CD4-positive, alpha-beta T cell (primary cell): ENCODE measurements at regions not wholly inside any gene's neighbourhood (a gene's known extent, or its start where the extent isn't known, plus 50 kb on each side); places are given as distances from the start of the nearest gene placed in this dataset.

Experiments
- ATAC-seq: fragments of 200-7000 bp; cut with Tn5 transposase; one replicate; pipeline ENCODE4 v1.10.0; 2022; ENCODE audit warnings: mild to moderate bottlenecking; ENCODE audit not compliant: poor library complexity
- CTCF ChIA-PET: fragments of 350-600 bp; sonication (Branson Sonifier 250); formaldehyde crosslinking; loops from one replicate; lab custom pipeline; 2021; ENCODE audit warnings: antibody characterized with exemption, inconsistent platforms; lab: Charles Lee
- POLR2A ChIA-PET: fragments of 350-600 bp; sonication (Branson Sonifier 250); formaldehyde crosslinking; loops from one replicate; lab custom pipeline; 2021; ENCODE audit warnings: antibody characterized with exemption, inconsistent platforms; lab: Charles Lee
- DNase-seq, 14 experiments: peaks; one replicate each; pipeline ENCODE4 v3.0.0-alpha.2; 2013 to 2020; ENCODE audit warnings: mixed read lengths in 2 of 14
- H3K27ac ChIP-seq, 2 donors: one replicate each; pipeline versions ENCODE4 v1.5.1 to v1.7.0; 2013; ENCODE audit warnings: low read length in 2 of 2, low read depth in 1 of 2, mild to moderate bottlenecking in 1 of 2
- H3K27me3 ChIP-seq, 2 experiments: 1 replicate in 1 of 2; 2 replicates in 1 of 2; pipeline versions ENCODE4 v1.6.1 to v1.7.0; 2013; ENCODE audit warnings: low read length in 2 of 2, control low read depth in 1 of 2, mild to moderate bottlenecking in 1 of 2, moderate library complexity in 1 of 2; ENCODE audit not compliant: insufficient read depth in 2 of 2, control insufficient read depth in 1 of 2
- H3K36me3 ChIP-seq: one replicate; pipeline ENCODE4 v1.6.1; 2013; ENCODE audit warnings: low read length, control low read depth; ENCODE audit not compliant: insufficient read depth
- H3K4me1 ChIP-seq: one replicate; pipeline ENCODE4 v1.6.1; 2013; ENCODE audit warnings: low read length, control low read depth; ENCODE audit not compliant: insufficient read depth
- H3K4me3 ChIP-seq: one replicate; pipeline ENCODE4 v1.5.1; 2013; ENCODE audit warnings: mild to moderate bottlenecking, low read length, moderate library complexity
- H3K9me3 ChIP-seq, 2 experiments: 1 replicate in 1 of 2; 2 replicates in 1 of 2; pipeline versions ENCODE4 v1.6.1 to v1.7.0; 2013; ENCODE audit warnings: low read length in 2 of 2, mild to moderate bottlenecking in 2 of 2, control low read depth in 1 of 2, moderate library complexity in 1 of 2; ENCODE audit not compliant: control insufficient read depth in 1 of 2, insufficient read depth in 1 of 2
- H3K27ac Mint-ChIP-seq: one replicate; pipeline ENCODE4 v1.8.0; 2020; ENCODE audit warnings: mixed read lengths
- H3K27me3 Mint-ChIP-seq: one replicate; pipeline ENCODE4 v1.8.0; 2021; ENCODE audit warnings: mixed read lengths
- H3K36me3 Mint-ChIP-seq: one replicate; pipeline ENCODE4 v1.8.0; 2021; ENCODE audit warnings: low read depth, mixed read lengths
- H3K4me1 Mint-ChIP-seq: one replicate; pipeline ENCODE4 v1.8.0; 2021; ENCODE audit warnings: low read depth, mixed read lengths
- H3K4me3 Mint-ChIP-seq: one replicate; pipeline ENCODE4 v1.8.0; 2020; ENCODE audit warnings: mild to moderate bottlenecking, mixed read lengths
- H3K9me3 Mint-ChIP-seq: one replicate; pipeline ENCODE4 v1.8.0; 2020; ENCODE audit warnings: mixed read lengths
- intact Hi-C, 2 experiments: fragments of 100-400 bp; cut with DNase I in 1 of 2; cut with micrococcal nuclease in 1 of 2; formaldehyde crosslinking; loops; one replicate each; pipeline versions ENCODE4 v1.15.1 to v1.9.0; 2023 to 2025; cut with DNase I, micrococcal nuclease
- TF ChIP-seq, protein P1 (sequence below): fragments of 200-600 bp; IDR thresholded peaks from one replicate; pipeline ENCODE4 v1.8.0; 2022; ENCODE audit warnings: antibody characterized with exemption, mild to moderate bottlenecking

DNA sequence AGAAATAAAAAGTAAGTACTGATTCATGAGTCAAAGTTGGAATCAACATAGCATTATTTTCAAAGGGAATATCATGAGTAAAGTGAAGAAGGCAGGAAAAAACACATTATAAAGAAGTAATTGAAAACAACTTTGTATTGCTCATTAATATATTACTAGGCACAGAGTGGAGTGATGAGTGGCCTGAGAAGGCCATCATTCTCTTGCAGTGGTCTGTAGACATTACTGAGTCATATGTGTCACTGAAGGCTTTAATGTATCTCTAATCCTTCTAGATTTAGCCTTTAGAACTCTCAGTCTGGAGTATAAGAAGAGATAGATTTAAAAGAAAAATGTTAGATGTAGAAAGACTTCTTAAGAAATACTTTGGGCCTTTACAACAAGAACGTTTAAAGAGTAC is 881.4 kb downstream of the DNAH5 start:
- H3K36me3 ChIP-seq = no peaks in the 10 kb centered on the region
- Mint-ChIP-seq H3K27ac (no peak overlapping the region), H3K4me1 (no peaks in the 10 kb centered on the region), H3K27me3 (no peaks in the 10 kb centered on the region), H3K9me3 (peaks cover 5% of the 10 kb centered on the region), H3K36me3 (no peaks in the 10 kb centered on the region), H3K4me3 (no peak overlapping the region)
- H3K4me3 ChIP-seq = no peak overlapping the region
- TF ChIP-seq, protein P1, sequence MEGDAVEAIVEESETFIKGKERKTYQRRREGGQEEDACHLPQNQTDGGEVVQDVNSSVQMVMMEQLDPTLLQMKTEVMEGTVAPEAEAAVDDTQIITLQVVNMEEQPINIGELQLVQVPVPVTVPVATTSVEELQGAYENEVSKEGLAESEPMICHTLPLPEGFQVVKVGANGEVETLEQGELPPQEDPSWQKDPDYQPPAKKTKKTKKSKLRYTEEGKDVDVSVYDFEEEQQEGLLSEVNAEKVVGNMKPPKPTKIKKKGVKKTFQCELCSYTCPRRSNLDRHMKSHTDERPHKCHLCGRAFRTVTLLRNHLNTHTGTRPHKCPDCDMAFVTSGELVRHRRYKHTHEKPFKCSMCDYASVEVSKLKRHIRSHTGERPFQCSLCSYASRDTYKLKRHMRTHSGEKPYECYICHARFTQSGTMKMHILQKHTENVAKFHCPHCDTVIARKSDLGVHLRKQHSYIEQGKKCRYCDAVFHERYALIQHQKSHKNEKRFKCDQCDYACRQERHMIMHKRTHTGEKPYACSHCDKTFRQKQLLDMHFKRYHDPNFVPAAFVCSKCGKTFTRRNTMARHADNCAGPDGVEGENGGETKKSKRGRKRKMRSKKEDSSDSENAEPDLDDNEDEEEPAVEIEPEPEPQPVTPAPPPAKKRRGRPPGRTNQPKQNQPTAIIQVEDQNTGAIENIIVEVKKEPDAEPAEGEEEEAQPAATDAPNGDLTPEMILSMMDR = no peak
- no peaks in the 10 kb centered on the region for H3K27me3 ChIP-seq
- H3K4me1 ChIP-seq = no peaks in the 10 kb centered on the region
- H3K9me3 ChIP-seq = peaks cover 0 to 8% of the 10 kb centered on the region in 2 experiments
- no peak for DNase-seq
- ChIA-PET CTCF (no interaction called here), POLR2A (no interaction called here)
- ATAC-seq = no peak
- intact Hi-C loops = no loop called here
- no peak overlapping the region for H3K27ac ChIP-seq

DNA sequence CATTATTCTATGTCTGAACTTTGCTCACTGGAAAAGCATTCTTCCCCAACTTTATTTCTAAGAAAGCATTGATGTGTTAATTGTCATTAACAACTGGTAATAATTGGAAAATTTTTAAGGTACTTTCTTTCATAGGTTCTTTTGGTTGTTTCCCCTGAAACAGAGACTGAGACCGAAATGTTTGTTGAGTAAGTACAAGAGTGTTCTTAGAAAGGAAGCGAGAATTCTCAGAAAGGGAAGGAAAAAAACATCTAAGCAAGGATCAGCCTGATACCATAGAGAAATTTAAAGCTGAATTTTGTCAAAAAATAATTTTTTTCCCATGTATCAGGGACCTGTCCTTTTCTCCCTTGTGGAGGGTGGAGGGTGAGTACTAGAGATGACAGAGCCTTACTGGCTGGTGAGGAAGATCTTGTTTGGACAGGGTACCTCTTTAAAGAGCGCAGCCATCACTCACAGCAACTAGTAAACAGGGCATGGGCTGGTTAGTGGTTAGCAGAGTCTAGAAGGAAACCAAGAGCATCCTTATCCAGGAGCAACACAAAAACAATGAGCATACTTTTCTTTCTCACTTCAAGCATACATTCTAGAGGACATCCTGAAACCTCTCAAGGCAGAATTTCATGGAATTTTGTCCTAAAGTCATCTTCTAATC is 898.5 kb downstream of the DNAH5 start:
- CTCF ChIA-PET = no interaction called here
- no peaks in the 10 kb centered on the region for H3K27me3 Mint-ChIP-seq
- intact Hi-C loops = no loop called here
- DNase-seq = no peak
- Histone ChIP-seq H3K27me3 (no peaks in the 10 kb centered on the region), H3K27ac (no peak overlapping the region), H3K4me3 (no peak overlapping the region), H3K36me3 (no peaks in the 10 kb centered on the region), H3K9me3 (peaks cover 0 to 4% of the 10 kb centered on the region in 2 experiments), H3K4me1 (no peaks in the 10 kb centered on the region)
- H3K4me3 Mint-ChIP-seq = no peak overlapping the region
- POLR2A ChIA-PET = no interaction called here
- peaks cover 9% of the 10 kb centered on the region for H3K9me3 Mint-ChIP-seq
- ATAC-seq = no peak
- TF ChIP-seq, protein P1 = no peak
- H3K4me1 Mint-ChIP-seq = no peaks in the 10 kb centered on the region
- H3K36me3 Mint-ChIP-seq = no peaks in the 10 kb centered on the region
- no peak overlapping the region for H3K27ac Mint-ChIP-seq

DNA sequence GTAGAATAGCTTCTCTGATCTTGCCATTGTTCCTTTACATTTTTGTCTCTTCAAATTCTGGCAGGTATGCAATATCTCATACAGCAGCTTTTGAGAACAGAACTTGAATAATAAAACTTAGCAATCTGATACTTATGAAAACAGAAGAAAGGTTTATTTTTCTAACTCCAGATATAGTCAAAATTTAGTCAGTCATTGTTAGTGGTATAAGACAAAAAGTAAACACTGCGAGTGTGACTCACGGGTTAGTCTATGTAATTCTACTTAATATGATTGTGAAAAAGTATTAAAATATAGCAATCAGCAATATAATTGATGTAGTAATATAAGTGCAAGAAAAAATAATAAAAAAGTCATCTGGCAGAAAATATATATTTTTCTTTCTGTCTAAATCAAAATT is 910.4 kb downstream of the DNAH5 start:
- intact Hi-C loops = no loop called here
- CTCF ChIA-PET = no interaction called here
- no peaks in the 10 kb centered on the region for H3K27me3 ChIP-seq
- Mint-ChIP-seq H3K9me3 (peaks cover 17% of the 10 kb centered on the region), H3K4me1 (no peaks in the 10 kb centered on the region), H3K27me3 (no peaks in the 10 kb centered on the region), H3K4me3 (no peak overlapping the region), H3K36me3 (no peaks in the 10 kb centered on the region), H3K27ac (no peak overlapping the region)
- ATAC-seq (no peak), DNase-seq (no peak)
- H3K4me1 ChIP-seq = no peaks in the 10 kb centered on the region
- no peak overlapping the region for H3K4me3 ChIP-seq
- H3K27ac ChIP-seq = no peak overlapping the region
- H3K9me3 ChIP-seq = peaks cover 0 to 4% of the 10 kb centered on the region in 2 experiments
- TF ChIP-seq, protein P1 = no peak
- no peaks in the 10 kb centered on the region for H3K36me3 ChIP-seq
- POLR2A ChIA-PET = no interaction called here
